Breast epithelium (tissue), 3 donors: ENCODE measurements at regions not wholly inside any gene's neighbourhood (a gene's known extent, or its start where the extent isn't known, plus 50 kb on each side); places are given as distances from the start of the nearest gene placed in this dataset.

Source experiments
- CTCF ChIP-seq, 3 donors: fragments of 450-650 bp; IDR thresholded peaks; one replicate each; pipeline ENCODE4 v1.5.1; 2016 to 2017; ENCODE audit warnings: antibody characterized with exemption in 3 of 3, mild to moderate bottlenecking in 3 of 3, moderate library complexity in 3 of 3
- POLR2A ChIP-seq: fragments of 450-650 bp; IDR thresholded peaks from one replicate; pipeline ENCODE4 v1.6.1; 2016; ENCODE audit warnings: antibody characterized with exemption, mild to moderate bottlenecking, moderate library complexity
- POLR2AphosphoS5 ChIP-seq, 3 donors: sonication (generic); formaldehyde crosslinking; IDR thresholded peaks; one replicate each; pipeline ENCODE4 v1.6.1; 2017; ENCODE audit warnings: antibody characterized with exemption in 3 of 3

DNA sequence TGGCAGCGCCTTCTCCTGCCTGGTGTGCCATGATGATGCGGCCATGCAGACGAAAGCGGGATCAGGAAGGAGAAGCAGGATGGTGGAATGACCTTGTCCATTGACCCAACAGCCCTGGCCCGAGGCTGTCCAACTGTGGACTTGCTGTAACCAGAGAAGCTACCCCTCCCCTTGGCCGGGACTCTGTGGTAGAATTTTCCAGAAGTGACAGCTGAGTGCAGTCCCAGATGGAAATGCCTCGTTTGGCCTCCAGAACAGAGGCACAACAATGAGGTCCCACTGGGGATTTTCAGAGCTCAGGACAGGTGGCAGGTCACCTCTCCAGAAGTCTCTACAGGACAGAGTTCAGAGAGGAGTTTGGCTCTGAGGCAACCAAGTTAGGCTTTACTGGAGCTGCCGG is 299.2 kb upstream of the CDH4 start:
- no peak for TF ChIP-seq CTCF (IDR thresholded peaks at IDR 0.05)
- no peak for TF ChIP-seq POLR2A
- TF ChIP-seq POLR2AphosphoS5 (IDR thresholded peaks at IDR 0.05) = no peak
